ENCODE measurements at regions not wholly inside any gene's neighbourhood (a gene's known extent, or its start where the extent isn't known, plus 50 kb on each side); places are given as distances from the start of the nearest gene placed in this dataset.

DNA sequence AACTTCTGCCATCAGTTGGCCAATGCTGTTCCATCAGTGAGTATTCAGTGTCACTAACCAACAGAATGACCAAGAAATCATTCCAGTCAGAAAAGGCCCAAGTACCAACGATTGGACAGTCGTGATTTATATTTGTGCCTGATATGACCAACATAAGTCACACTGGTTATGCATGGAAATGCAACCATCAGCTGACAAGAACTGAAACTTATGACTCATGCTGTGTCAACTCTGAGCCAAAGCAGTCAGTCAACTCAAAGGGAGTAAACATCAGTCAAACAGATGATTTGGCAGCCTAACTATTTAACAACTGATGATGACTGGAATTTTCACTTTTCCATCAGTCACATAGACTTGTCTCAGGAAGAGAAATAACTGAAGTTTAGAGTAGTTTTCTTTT lies 142.4 kb downstream of the ANXA2 start:
- Histone ChIP-seq H3K14ac (ENCODE audit: insufficient read depth, low read length) (no peak overlapping the region), H2AFZ (ENCODE audit: low read length) (no peak overlapping the region), H4K20me1 (ENCODE audit: control insufficient read depth, insufficient read depth, insufficient read length) (no peaks in the 10 kb centered on the region), H2BK20ac (ENCODE audit: low read depth, low read length, poor library complexity, severe bottlenecking) (no peak overlapping the region), H3K18ac (ENCODE audit: insufficient read length, low read depth, low read length) (no peak overlapping the region), H3K23me2 (ENCODE audit: insufficient read length, low read depth, low read length, poor library complexity, severe bottlenecking) (no peaks in the 10 kb centered on the region), H2BK12ac (ENCODE audit: insufficient read length, low read depth, low read length) (no peak overlapping the region), H2BK15ac (ENCODE audit: low read depth, low read length) (no peak overlapping the region), H3K27me3 (ENCODE audit: insufficient read depth, low read length) (no peaks in the 10 kb centered on the region), H4K91ac (ENCODE audit: insufficient read length, low read depth, low read length) (no peak overlapping the region), H2AK5ac (ENCODE audit: insufficient read length, low read length) (no peak overlapping the region), H4K5ac (ENCODE audit: insufficient read length, low read depth, low read length) (no peak overlapping the region), H3K27ac (ENCODE audit: insufficient read length, low read depth, low read length) (no peak overlapping the region), H4K8ac (replicated peaks; ENCODE audit: insufficient read length, low read depth, low read length) (no peak overlapping the region), H3K56ac (ENCODE audit: insufficient read length, low read depth, low read length) (no peak overlapping the region), H3K4me2 (ENCODE audit: insufficient read depth, insufficient read length, low read length) (no peak overlapping the region), H3K79me1 (ENCODE audit: insufficient read depth, low read depth, low read length, poor library complexity, severe bottlenecking) (no peaks in the 10 kb centered on the region), H2BK5ac (ENCODE audit: insufficient read length, low read length) (no peak overlapping the region), H3K9me3 (ENCODE audit: control insufficient read depth, low read depth, low read length) (no peaks in the 10 kb centered on the region), H3K23ac (ENCODE audit: insufficient read length, low read depth, low read length) (no peak overlapping the region), H3K79me2 (ENCODE audit: insufficient read depth, low read length) (no peaks in the 10 kb centered on the region), H3K4me1 (ENCODE audit: insufficient read depth, low read length) (no peaks in the 10 kb centered on the region), H3T11ph (ENCODE audit: low read length) (no peak overlapping the region), H3K9ac (ENCODE audit: extremely low read depth, insufficient read length, low read length) (no peak overlapping the region), H2BK120ac (ENCODE audit: low read depth, low read length, poor library complexity, severe bottlenecking) (no peak overlapping the region), H3K4ac (ENCODE audit: low read depth, low read length) (no peak overlapping the region)
- Mint-ChIP-seq H3K4me1 (peaks cover 9 to 10% of the 10 kb centered on the region in 2 experiments), H3K27me3 (ENCODE audit: low read depth) (no peaks in the 10 kb centered on the region; the same call in 1 of the 2 replicates), H3K36me3 (ENCODE audit: insufficient read depth in 1 of 3, low read depth in 3 of 3) (no peaks in the 10 kb centered on the region), H3K4me3 (no peak overlapping the region), H3K27ac (no peak overlapping the region), H3K9me3 (no peaks in the 10 kb centered on the region)
- TF ChIP-seq CTCF (conservative IDR thresholded peaks at IDR 0.05) = no peak
- no CpG with 5 or more reads among the region's 2 CpGs for whole genome bisulfite sequencing (ENCODE audit: extremely low coverage, insufficient read length, low lambda C conversion rate)
- no peak for DNase-seq

Data from H9 (cell line).